ENCODE measurements at regions not wholly inside any gene's neighbourhood (a gene's known extent, or its start where the extent isn't known, plus 50 kb on each side); places are given as distances from the start of the nearest gene placed in this dataset.

GRCh38 chr10:129075927-129076326 lies 391.1 kb upstream of the MGMT start:
- POLR2A ChIA-PET, result no interaction called here
- DNase-seq (ENCODE audit: low read depth, low spot score) (no peak), FAIRE-seq (no peak)
- H3K27me3 ChIP-seq (ENCODE audit: control insufficient read depth in 2 of 2, insufficient read depth in 2 of 2, low read length in 2 of 2), result no peaks in the 10 kb centered on the region
- TF ChIP-seq CTCF (IDR thresholded peaks at IDR 0.05; ENCODE audit: extremely low read depth in 1 of 2, insufficient read depth in 1 of 2, low read depth in 1 of 2, low read length in 2 of 2), result no peak
- no peak for TF ChIP-seq GATA2 (IDR thresholded peaks at IDR 0.05; ENCODE audit: insufficient read depth, insufficient read length, low read depth, low read length)
- no peak for TF ChIP-seq JUN (IDR thresholded peaks at IDR 0.05; ENCODE audit: borderline replicate concordance, insufficient read depth, insufficient read length, low read depth)
- no peak for TF ChIP-seq POLR2AphosphoS5 (IDR thresholded peaks at IDR 0.05; ENCODE audit: insufficient read depth, low read depth, low read length)
- no peak for TF ChIP-seq POLR2A (IDR thresholded peaks at IDR 0.05; ENCODE audit: low read depth, low read length)
- no peak for TF ChIP-seq FOS (IDR thresholded peaks at IDR 0.05; ENCODE audit: borderline replicate concordance, insufficient read depth, low read length)
- TF ChIP-seq EZH2 (IDR thresholded peaks at IDR 0.05; ENCODE audit: borderline replicate concordance, low read depth, low read length, severe bottlenecking), result no peak
- no peak for TF ChIP-seq MAX (IDR thresholded peaks at IDR 0.05; ENCODE audit: insufficient read depth, insufficient read length)
- H3K9ac ChIP-seq (replicated peaks; ENCODE audit: extremely low read depth, insufficient read depth, low read length), result no peak overlapping the region
- CTCF ChIA-PET, result no interaction called here
- no peaks in the 10 kb centered on the region for H3K9me1 ChIP-seq (replicated peaks; ENCODE audit: control insufficient read depth, extremely low read depth, insufficient read depth, low read length)
- H3K4me1 ChIP-seq (ENCODE audit: control insufficient read depth, extremely low read depth, insufficient read depth, low read length), result no peaks in the 10 kb centered on the region
- H3K27ac ChIP-seq (ENCODE audit: insufficient read depth, low read depth, low read length), result no peak overlapping the region
- H3K79me2 ChIP-seq (ENCODE audit: control insufficient read depth, insufficient read depth, low read length), result no peaks in the 10 kb centered on the region
- no peaks in the 10 kb centered on the region for H3K36me3 ChIP-seq (ENCODE audit: control insufficient read depth in 2 of 2, extremely low read depth in 1 of 2, insufficient read depth in 2 of 2, low read length in 2 of 2)
- no TSS peak for BruUV-seq (replicated peaks)
- no peak overlapping the region for H3K4me3 ChIP-seq (replicated peaks in 1 of 3; ENCODE audit: insufficient read depth in 1 of 3, low read depth in 1 of 3, low read length in 3 of 3)
- dilution Hi-C loops (cut with MboI; ENCODE audit: extremely low pct_ligation_motif_present, low sequenced_read_pairs) (no loop called here), intact Hi-C loops (cut with micrococcal nuclease) (no loop called here)
- H3K4me2 ChIP-seq (ENCODE audit: insufficient read depth, low read length), result no peak overlapping the region
- no peaks in the 10 kb centered on the region for H4K20me1 ChIP-seq (replicated peaks; ENCODE audit: control insufficient read depth, extremely low read depth, insufficient read depth, low read length)
- H3K9me3 ChIP-seq (replicated peaks; ENCODE audit: control insufficient read depth, insufficient read depth, low read length), result no peaks in the 10 kb centered on the region
- no peak overlapping the region for H2AFZ ChIP-seq (ENCODE audit: low read depth, low read length)
